ENCODE measurements at regions not wholly inside any gene's neighbourhood (a gene's known extent, or its start where the extent isn't known, plus 50 kb on each side); places are given as distances from the start of the nearest gene placed in this dataset.

DNA sequence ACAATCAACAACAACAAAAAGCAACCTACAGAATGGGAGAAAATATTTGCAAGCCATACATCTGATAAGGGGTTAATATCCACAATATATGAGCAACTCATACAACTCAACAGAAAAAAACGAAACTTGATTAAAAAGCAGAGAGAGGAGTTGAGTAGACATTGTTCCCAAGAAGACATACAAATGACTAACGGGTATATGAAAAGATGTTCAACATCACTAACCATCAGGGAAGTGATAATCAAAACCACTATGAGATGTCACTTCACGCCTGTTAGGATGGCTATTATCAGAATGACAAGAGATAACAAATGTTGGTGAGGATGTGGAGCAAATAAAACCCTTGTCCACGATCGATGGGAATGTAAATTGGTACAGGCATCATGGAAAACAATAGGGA, 145.9 kb downstream of the NRN1 start:
- Mint-ChIP-seq H3K4me3 (ENCODE audit: unreplicated experiment) (no peak overlapping the region), H3K27me3 (ENCODE audit: unreplicated experiment) (peaks cover 9% of the 10 kb centered on the region), H3K36me3 (ENCODE audit: unreplicated experiment) (no peaks in the 10 kb centered on the region), H3K27ac (ENCODE audit: unreplicated experiment) (no peak overlapping the region), H3K4me1 (ENCODE audit: unreplicated experiment) (no peaks in the 10 kb centered on the region), H3K9me3 (ENCODE audit: unreplicated experiment) (no peaks in the 10 kb centered on the region)
- DNase-seq (ENCODE audit: extremely low spot score, unreplicated experiment), result no peak
- TF ChIP-seq, protein P1, sequence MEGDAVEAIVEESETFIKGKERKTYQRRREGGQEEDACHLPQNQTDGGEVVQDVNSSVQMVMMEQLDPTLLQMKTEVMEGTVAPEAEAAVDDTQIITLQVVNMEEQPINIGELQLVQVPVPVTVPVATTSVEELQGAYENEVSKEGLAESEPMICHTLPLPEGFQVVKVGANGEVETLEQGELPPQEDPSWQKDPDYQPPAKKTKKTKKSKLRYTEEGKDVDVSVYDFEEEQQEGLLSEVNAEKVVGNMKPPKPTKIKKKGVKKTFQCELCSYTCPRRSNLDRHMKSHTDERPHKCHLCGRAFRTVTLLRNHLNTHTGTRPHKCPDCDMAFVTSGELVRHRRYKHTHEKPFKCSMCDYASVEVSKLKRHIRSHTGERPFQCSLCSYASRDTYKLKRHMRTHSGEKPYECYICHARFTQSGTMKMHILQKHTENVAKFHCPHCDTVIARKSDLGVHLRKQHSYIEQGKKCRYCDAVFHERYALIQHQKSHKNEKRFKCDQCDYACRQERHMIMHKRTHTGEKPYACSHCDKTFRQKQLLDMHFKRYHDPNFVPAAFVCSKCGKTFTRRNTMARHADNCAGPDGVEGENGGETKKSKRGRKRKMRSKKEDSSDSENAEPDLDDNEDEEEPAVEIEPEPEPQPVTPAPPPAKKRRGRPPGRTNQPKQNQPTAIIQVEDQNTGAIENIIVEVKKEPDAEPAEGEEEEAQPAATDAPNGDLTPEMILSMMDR (IDR thresholded peaks at IDR 0.05), result no peak

DNA sequence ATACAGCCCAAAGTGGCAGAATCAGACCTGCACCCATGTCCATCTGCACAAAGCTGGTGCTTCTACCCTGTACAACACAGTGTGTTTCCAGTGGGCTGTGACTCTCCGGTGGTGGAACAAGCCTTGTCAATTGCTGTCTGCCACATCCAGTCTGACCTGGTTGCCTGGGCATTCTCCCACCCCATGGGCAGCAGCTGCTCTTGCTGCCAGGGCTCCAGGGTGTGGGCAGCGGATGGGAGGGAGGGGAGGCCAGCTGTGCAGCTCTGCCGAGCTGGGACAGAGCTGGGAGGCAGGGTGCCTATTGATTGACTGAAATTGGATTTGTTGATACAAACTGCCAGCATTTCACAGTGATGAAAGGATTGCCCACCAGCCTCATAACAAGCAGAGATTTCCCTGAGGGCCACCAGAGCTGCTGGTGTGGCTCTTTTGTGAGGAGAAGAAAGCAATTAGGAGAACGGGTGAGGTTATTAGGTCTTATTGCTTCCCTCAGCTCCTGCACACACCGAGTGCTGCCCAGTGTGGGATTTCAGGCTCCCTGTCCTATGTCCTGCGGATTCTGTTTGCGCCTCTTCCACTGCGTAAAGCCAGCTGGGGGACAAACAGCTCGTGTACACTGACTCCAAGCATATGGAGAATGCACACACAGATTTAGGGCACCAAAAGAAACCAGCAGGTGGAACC, 150.8 kb downstream of the NRN1 start:
- peaks cover 3% of the 10 kb centered on the region for H3K4me1 Mint-ChIP-seq (ENCODE audit: unreplicated experiment)
- H3K27me3 Mint-ChIP-seq (ENCODE audit: unreplicated experiment), result peaks cover 27% of the 10 kb centered on the region
- no peaks in the 10 kb centered on the region for H3K9me3 Mint-ChIP-seq (ENCODE audit: unreplicated experiment)
- no peak for DNase-seq (ENCODE audit: extremely low spot score, unreplicated experiment)
- no peak overlapping the region for H3K4me3 Mint-ChIP-seq (ENCODE audit: unreplicated experiment)
- TF ChIP-seq, protein P1 (IDR thresholded peaks at IDR 0.05), result no peak
- H3K36me3 Mint-ChIP-seq (ENCODE audit: unreplicated experiment), result no peaks in the 10 kb centered on the region
- no peak overlapping the region for H3K27ac Mint-ChIP-seq (ENCODE audit: unreplicated experiment)

DNA sequence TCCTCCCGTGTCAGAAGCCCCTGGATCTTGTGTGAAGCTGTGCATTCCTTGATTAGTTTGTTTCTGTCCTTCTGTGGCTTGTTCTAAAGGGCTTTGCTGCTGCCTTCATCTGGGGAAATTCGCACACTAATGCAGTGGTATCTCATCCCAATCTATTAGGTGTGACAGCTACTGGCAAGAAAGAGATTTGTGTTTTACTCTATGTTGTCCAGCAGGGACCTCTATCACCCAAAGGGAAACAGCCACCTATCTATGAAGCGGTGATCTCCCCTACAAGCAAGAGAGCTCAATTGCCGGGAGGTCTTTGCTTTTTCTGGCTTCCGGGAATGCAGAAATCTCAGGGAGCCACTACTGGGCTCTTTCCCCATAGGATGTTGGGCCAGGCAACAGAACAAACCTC, 151.8 kb downstream of the NRN1 start:
- peaks cover 28% of the 10 kb centered on the region for H3K27me3 Mint-ChIP-seq (ENCODE audit: unreplicated experiment)
- no peak overlapping the region for H3K27ac Mint-ChIP-seq (ENCODE audit: unreplicated experiment)
- DNase-seq (ENCODE audit: extremely low spot score, unreplicated experiment), result peak; percentile 46
- H3K4me3 Mint-ChIP-seq (ENCODE audit: unreplicated experiment), result no peak overlapping the region
- H3K9me3 Mint-ChIP-seq (ENCODE audit: unreplicated experiment), result no peaks in the 10 kb centered on the region
- TF ChIP-seq, protein P1 (IDR thresholded peaks at IDR 0.05), result no peak
- peaks cover 6% of the 10 kb centered on the region for H3K4me1 Mint-ChIP-seq (ENCODE audit: unreplicated experiment)
- no peaks in the 10 kb centered on the region for H3K36me3 Mint-ChIP-seq (ENCODE audit: unreplicated experiment)

DNA sequence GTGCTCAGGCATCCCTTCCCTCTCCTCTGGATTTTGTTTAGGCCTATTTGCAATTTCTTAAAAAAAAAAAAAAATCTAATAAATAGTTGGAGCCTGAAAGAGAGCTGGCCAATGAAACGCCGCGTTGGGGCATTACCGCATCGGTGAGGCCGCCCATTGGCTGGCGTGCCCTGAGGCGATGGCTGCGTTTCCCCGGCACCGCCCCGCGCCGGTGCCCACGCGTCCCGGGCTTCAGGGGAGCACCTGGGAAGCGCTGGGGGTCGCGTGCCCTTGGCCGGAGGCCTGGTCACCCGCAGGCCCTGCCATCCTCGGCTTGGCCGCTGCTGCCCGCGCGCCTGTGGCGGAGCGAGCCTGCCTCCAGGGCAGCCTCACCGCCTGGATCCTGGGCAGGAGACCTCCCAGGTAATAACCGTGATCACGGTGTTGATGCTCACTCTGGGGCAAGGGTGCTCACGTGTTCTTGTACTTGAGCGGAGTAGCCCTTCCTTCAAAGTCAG, 155.4 kb downstream of the NRN1 start:
- no peak overlapping the region for H3K27ac Mint-ChIP-seq (ENCODE audit: unreplicated experiment)
- TF ChIP-seq, protein P1 (IDR thresholded peaks at IDR 0.05), result no peak
- peaks cover 6% of the 10 kb centered on the region for H3K9me3 Mint-ChIP-seq (ENCODE audit: unreplicated experiment)
- no peaks in the 10 kb centered on the region for H3K36me3 Mint-ChIP-seq (ENCODE audit: unreplicated experiment)
- H3K4me3 Mint-ChIP-seq (ENCODE audit: unreplicated experiment), result no peak overlapping the region
- peaks cover 62% of the 10 kb centered on the region for H3K27me3 Mint-ChIP-seq (ENCODE audit: unreplicated experiment)
- peaks cover 6% of the 10 kb centered on the region for H3K4me1 Mint-ChIP-seq (ENCODE audit: unreplicated experiment)
- DNase-seq (ENCODE audit: extremely low spot score, unreplicated experiment), result no peak

DNA sequence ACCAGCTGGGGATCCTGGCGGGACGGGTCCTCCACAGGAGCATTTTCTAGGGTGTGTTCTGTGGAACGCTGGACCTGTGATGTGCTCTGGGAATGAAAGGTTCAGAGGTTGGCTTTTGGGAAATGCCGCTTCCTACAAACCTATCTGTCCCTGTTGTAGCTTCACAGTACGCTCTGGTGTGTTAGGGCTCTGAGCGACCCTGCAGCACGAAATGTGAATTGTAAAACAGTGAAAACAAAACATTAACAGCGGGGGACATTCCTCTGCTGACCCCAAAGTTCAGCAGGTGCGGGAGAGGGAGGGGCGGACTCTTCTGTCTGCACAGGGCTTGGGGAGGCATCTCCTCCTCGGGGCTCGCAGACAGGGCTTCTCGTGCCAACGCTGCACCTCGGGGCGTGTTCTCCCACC, 155.9 kb downstream of the NRN1 start:
- Mint-ChIP-seq H3K4me3 (ENCODE audit: unreplicated experiment) (no peak overlapping the region), H3K4me1 (ENCODE audit: unreplicated experiment) (peaks cover 6% of the 10 kb centered on the region), H3K27ac (ENCODE audit: unreplicated experiment) (no peak overlapping the region), H3K9me3 (ENCODE audit: unreplicated experiment) (peaks cover 6% of the 10 kb centered on the region), H3K36me3 (ENCODE audit: unreplicated experiment) (no peaks in the 10 kb centered on the region), H3K27me3 (ENCODE audit: unreplicated experiment) (peaks cover 62% of the 10 kb centered on the region)
- TF ChIP-seq, protein P1 (IDR thresholded peaks at IDR 0.05), result no peak
- DNase-seq (ENCODE audit: extremely low spot score, unreplicated experiment), result no peak
